ENCODE measurements at regions not wholly inside any gene's neighbourhood (a gene's known extent, or its start where the extent isn't known, plus 50 kb on each side); places are given as distances from the start of the nearest gene placed in this dataset.
"Not testable (repeated sequence)": the region's sequence is repeated elsewhere in the genome, so short reads cannot be mapped to it uniquely, and the experiment has no call there.

DNA sequence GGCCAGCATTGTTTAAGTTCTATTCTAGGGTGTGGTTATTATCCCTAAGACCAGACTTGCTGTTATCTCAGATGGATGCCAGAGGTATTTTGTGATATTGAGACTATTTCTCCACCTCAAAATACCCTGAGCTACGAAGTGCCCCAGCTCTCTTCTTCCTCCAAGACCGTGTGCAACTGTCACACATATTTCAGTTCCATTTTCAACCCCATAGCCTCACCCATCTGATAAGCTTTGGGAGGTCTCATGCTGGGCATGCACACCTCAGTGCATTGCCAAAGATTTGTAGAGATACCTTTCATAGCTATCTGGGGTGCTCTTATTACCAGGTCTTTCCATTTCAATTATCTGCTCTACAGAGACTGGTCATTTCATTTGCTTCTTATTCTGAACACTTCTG lies 815.8 kb upstream of the EYS start:
- Mint-ChIP-seq H3K27me3 (no peaks in the 10 kb centered on the region), H3K9me3 (peaks cover 4% of the 10 kb centered on the region), H3K27ac (no peak overlapping the region), H3K4me3 (no peak overlapping the region), H3K4me1 (no peaks in the 10 kb centered on the region), H3K36me3 (ENCODE audit: low read depth) (no peaks in the 10 kb centered on the region)
- ATAC-seq (replicated peaks): no peak

DNA sequence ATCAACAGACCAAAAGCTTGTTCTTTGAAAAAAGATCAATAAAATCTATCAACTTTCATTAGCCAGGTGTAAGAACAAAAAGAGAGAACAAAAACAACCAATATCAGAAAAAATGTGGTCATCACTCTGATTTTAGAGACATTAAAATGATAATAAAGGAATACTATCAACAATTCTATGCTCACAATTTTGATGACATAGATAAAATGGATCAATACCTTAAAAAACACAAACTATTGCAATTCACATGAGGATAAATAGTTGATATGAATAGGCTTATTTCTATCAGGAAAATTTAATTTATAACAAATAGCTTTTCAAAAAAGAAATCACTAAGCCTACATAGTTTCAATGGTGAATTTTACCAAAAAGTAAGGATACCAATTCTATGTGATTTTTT lies 809.4 kb upstream of the EYS start:
- Mint-ChIP-seq H3K4me1 (no peaks in the 10 kb centered on the region), H3K27me3 (no peaks in the 10 kb centered on the region), H3K27ac (no peak overlapping the region), H3K4me3 (no peak overlapping the region), H3K9me3 (peaks cover 5% of the 10 kb centered on the region), H3K36me3 (ENCODE audit: low read depth) (no peaks in the 10 kb centered on the region)
- ATAC-seq (replicated peaks): no peak

DNA sequence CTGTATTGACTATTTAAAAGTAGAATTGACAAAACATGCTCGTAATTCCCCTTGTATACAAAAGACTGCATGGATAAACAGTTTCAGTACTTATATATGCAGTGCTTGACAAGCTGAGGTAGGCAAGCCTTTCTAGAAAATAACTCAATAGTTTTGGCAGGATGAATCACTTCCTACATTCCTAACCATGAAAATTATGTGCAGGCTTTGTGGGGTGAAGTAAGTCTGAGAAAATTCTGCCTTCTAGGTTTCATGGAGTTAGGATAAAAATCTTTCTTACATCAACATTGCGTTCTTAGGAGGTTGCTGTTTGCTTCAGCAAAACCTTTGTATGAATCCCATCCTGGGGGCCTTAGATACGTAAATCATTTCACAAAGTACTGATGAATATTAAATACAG lies 801.4 kb upstream of the EYS start:
- H3K27ac Mint-ChIP-seq: no peak overlapping the region
- H3K27me3 Mint-ChIP-seq: no peaks in the 10 kb centered on the region
- H3K9me3 Mint-ChIP-seq: peaks cover 10% of the 10 kb centered on the region
- ATAC-seq (replicated peaks): no peak
- no peak overlapping the region for H3K4me3 Mint-ChIP-seq
- no peaks in the 10 kb centered on the region for H3K36me3 Mint-ChIP-seq (ENCODE audit: low read depth)
- no peaks in the 10 kb centered on the region for H3K4me1 Mint-ChIP-seq

DNA sequence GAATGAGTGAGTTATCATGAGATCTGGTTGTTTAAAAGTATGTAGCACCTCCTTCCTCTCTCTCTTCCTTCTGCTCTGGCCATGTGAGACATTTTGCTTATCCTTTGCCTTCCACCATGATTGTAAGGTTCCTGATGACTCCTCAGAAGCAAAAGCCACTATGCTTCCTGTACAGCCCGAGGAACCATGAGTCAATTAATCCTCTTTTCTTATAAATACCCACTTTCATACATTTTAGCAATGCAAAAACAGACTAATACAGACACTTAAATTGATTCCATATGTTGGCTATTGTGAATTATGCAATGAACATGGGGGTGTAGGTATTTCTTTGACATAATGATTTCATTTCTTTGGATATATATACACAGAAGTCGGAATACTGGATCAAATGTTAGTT lies 792.8 kb upstream of the EYS start:
- ATAC-seq (replicated peaks): no peak
- H3K27ac Mint-ChIP-seq: no peak overlapping the region
- peaks cover 7% of the 10 kb centered on the region for H3K9me3 Mint-ChIP-seq
- no peaks in the 10 kb centered on the region for H3K36me3 Mint-ChIP-seq (ENCODE audit: low read depth)
- no peaks in the 10 kb centered on the region for H3K4me1 Mint-ChIP-seq
- no peak overlapping the region for H3K4me3 Mint-ChIP-seq
- H3K27me3 Mint-ChIP-seq: no peaks in the 10 kb centered on the region

DNA sequence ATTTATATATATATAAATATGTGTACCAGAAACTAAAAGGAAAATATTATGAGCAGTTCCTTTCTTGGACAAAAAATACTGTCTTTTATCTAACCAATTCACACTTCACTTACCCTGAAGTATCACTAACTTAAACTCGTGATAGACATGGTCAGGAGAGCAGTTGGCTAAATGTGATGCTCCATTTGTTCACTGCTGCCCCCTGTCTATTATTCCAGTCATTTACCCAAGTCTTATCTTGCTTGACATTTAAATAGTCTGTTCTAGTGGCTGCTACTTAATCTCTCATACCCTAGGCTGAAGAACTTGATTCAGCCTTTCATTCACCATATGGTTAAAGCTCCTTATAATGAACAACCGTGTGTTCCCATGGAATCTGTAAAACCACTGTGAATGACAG lies 789.6 kb upstream of the EYS start:
- Mint-ChIP-seq H3K4me1 (no peaks in the 10 kb centered on the region), H3K27ac (no peak overlapping the region), H3K9me3 (peaks cover 7% of the 10 kb centered on the region), H3K4me3 (no peak overlapping the region), H3K36me3 (ENCODE audit: low read depth) (no peaks in the 10 kb centered on the region), H3K27me3 (no peaks in the 10 kb centered on the region)
- ATAC-seq (replicated peaks): no peak

DNA sequence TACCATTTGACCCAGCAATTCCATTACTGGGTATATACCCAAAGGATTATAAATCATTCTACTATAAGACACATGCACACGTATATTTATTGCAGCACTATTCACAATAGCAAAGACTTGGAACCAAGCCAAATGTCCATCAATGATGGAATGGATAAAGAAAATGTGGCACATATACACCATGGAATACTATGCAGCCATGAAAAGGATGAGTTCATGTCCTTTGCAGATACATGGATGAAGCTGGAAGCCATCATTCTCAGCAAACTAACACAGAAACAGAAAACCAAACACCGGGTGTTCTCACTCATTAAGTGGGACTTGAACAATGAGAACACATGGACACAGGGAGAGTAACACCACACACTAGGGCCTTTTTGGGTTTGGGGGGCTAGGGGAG lies 787.6 kb upstream of the EYS start:
- H3K27me3 Mint-ChIP-seq; H3K27ac Mint-ChIP-seq; H3K4me3 Mint-ChIP-seq; ATAC-seq (replicated peaks); H3K36me3 Mint-ChIP-seq (ENCODE audit: low read depth); H3K4me1 Mint-ChIP-seq: not testable (repeated sequence)
- peaks cover 21% of the 10 kb centered on the region for H3K9me3 Mint-ChIP-seq

DNA sequence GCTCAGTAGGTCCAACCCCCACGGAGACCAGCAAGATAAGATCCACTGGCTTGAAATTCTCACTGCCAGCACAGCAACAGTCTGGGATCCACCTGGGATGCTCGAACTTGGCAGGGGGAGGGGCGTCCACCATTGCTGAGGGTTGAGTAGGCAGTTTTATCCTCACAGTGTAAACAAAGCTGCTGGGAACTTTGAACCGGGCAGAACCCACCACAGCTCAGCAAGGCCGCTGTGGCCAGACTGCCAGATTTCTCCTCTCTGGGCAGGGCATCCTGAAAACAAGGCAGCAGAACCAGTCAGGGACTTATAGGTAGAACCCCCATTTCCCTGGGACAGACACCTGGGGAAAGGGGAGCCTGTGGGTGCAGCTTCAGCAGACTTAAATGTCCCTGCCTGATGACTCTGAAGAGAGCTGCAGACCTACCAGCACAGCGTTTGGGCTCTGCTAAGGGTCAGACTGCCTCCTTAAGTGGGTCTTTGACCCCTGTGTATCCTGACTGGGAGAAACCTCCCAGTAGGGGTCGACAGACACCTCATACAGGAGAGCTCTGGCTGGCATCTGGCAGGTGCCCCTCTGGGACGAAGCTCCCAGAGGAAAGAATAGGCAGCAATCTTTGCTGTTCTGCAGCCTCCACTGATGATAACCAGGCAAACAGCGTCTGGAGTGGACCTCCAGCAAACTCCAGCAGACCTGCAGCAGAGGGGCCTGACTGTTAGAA lies 782.4 kb upstream of the EYS start:
- H3K9me3 Mint-ChIP-seq: peaks cover 18% of the 10 kb centered on the region
- no peak overlapping the region for H3K4me3 Mint-ChIP-seq
- ATAC-seq (replicated peaks): no peak
- H3K36me3 Mint-ChIP-seq (ENCODE audit: low read depth): no peaks in the 10 kb centered on the region
- no peaks in the 10 kb centered on the region for H3K4me1 Mint-ChIP-seq
- H3K27ac Mint-ChIP-seq: no peak overlapping the region
- H3K27me3 Mint-ChIP-seq: no peaks in the 10 kb centered on the region

DNA sequence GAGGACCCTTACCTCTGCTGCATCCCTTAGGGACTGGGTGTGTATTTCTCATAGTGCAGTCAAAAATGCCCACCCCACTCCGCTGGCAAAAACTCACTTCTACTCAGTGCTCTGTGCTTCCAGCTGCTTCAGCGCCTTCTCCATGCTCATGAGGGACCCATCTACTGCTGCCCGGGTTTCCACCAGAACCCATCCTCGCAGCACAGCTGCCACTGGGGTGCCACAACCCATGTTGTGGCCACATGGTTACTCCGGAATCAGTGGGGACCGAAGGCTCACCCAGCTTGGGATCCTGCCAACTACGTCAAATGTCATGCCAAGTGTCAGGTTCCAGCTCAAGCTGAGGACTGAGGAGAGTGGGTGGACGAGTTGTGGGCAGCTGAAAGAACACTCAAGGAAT lies 774.2 kb upstream of the EYS start:
- ATAC-seq (replicated peaks): no peak
- no peak overlapping the region for H3K4me3 Mint-ChIP-seq
- no peaks in the 10 kb centered on the region for H3K4me1 Mint-ChIP-seq
- H3K27me3 Mint-ChIP-seq: no peaks in the 10 kb centered on the region
- peaks cover 4% of the 10 kb centered on the region for H3K9me3 Mint-ChIP-seq
- H3K36me3 Mint-ChIP-seq (ENCODE audit: low read depth): no peaks in the 10 kb centered on the region
- no peak overlapping the region for H3K27ac Mint-ChIP-seq

DNA sequence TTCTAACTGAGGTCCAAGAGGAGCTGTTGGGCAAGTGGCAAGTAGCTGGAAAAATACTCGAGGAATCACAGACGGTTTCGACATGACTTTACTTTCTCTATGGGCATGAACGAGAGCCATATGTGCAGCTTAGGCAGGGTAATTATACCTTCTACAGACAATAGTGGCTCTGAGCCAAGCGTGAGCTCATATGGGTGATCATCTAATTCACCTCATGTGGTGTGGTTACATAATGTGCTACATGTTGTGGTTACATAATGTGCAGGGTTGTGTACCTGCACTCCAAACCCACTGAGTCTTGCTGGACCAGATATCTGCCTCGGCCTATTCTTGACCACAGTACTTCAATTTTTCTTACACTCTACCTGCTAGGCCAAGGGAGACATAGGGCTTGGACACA lies 771.7 kb upstream of the EYS start:
- no peak overlapping the region for H3K27ac Mint-ChIP-seq
- no peaks in the 10 kb centered on the region for H3K4me1 Mint-ChIP-seq
- peaks cover 8% of the 10 kb centered on the region for H3K9me3 Mint-ChIP-seq
- H3K36me3 Mint-ChIP-seq (ENCODE audit: low read depth): no peaks in the 10 kb centered on the region
- ATAC-seq (replicated peaks): no peak
- no peak overlapping the region for H3K4me3 Mint-ChIP-seq
- H3K27me3 Mint-ChIP-seq: no peaks in the 10 kb centered on the region

DNA sequence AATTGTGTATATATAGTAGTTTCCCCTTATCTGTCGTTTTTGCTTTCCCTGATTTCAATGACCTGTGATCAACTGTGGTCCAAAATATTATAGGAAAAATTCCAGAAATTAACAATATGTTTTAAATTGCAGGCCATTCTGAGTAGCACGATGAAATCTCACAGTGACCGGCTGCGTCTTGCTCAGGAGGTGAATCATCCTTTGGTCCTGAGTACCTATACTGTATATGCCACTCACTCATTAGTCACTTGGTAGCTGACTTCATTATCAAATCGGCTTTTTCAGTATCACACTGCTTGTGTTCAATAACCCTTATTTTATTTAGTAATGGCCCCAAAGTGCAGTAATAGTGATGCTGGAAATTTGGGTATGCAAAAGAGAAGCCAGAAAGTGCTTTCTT lies 728.3 kb upstream of the EYS start:
- Mint-ChIP-seq H3K27me3 (no peaks in the 10 kb centered on the region), H3K27ac (no peak overlapping the region), H3K4me3 (no peak overlapping the region), H3K4me1 (no peaks in the 10 kb centered on the region), H3K9me3 (no peaks in the 10 kb centered on the region), H3K36me3 (ENCODE audit: low read depth) (no peaks in the 10 kb centered on the region)
- no peak for ATAC-seq (replicated peaks)

DNA sequence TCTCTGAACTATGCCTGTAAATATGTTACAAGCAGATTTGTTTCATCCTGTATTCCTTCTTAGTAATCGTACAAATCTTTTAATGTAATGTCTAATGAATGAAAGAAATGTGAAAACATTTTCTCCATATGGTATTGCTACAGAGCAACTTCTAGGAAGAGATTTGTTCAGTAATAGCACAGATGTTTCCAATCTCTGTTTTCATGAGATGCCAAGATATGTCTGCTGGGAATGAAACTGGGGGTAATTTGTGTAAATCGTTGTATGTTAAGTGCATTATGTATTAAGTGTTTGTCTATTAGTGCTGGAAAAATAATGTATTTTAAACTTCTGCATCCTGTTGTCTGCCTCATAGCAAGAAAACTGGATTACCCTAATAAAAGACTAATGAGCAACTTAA lies 722.2 kb upstream of the EYS start:
- Mint-ChIP-seq H3K27me3 (no peaks in the 10 kb centered on the region), H3K9me3 (peaks cover 3% of the 10 kb centered on the region), H3K4me3 (no peak overlapping the region), H3K36me3 (ENCODE audit: low read depth) (no peaks in the 10 kb centered on the region), H3K4me1 (no peaks in the 10 kb centered on the region), H3K27ac (no peak overlapping the region)
- ATAC-seq (replicated peaks): no peak

DNA sequence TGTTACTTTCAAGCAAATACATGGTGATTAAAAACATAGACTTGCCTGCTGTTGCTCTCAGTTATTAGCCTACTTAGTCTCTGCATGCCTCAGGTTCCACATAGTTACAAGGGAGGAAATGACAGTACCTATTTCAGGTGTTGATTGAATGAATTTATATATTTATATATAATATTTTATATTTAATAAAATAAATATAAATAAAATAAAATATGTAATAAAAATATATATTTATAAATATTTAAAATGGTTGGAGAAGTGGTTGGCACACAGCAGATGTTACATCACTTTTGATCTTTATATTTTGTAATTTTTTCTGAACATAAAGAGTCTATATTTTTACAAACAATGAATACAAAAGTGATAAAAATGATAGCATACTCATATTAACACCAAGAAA lies 716.0 kb upstream of the EYS start:
- Mint-ChIP-seq H3K27ac (no peak overlapping the region), H3K4me1 (no peaks in the 10 kb centered on the region), H3K9me3 (peaks cover 7% of the 10 kb centered on the region), H3K27me3 (no peaks in the 10 kb centered on the region), H3K4me3 (no peak overlapping the region), H3K36me3 (ENCODE audit: low read depth) (no peaks in the 10 kb centered on the region)
- no peak for ATAC-seq (replicated peaks)

DNA sequence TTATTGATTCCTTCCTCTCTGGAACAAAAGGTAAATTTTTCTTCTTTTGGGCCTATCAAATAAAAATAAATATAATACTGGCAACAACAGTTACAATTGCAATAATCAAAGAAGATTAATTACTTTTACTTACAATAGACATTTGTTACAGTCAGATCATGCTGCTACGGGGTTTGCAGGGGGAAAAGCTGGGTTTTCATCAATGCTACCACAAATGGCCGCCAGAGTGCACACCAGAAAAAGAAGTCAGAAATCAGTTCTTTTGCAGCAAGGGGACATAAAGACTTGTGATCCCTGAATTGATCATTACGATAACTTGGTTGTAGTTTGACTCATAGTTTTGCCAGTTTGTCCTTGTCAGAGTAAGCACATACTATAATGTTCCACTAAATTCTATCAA lies 714.5 kb upstream of the EYS start:
- Mint-ChIP-seq H3K9me3 (peaks cover 11% of the 10 kb centered on the region), H3K36me3 (ENCODE audit: low read depth) (no peaks in the 10 kb centered on the region), H3K4me1 (no peaks in the 10 kb centered on the region), H3K27ac (no peak overlapping the region), H3K27me3 (no peaks in the 10 kb centered on the region), H3K4me3 (no peak overlapping the region)
- ATAC-seq (replicated peaks): no peak

DNA sequence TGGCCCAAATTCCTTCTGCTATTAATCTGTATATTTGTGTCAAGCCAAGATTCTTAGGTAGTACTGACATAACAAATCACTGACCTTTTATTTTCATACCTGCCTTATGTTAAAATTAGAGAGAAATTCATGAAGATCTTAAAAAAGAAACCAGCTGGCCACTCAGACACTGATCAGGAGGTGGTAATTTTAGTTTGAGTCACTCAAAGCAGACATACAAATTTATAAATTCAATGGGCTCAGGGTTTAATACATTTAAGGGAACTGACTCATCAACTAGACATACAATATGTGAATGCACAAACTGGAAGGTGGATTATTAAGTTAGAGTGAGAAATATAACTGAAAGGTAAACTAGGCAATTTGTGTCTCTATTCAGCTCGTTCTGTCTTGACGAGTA lies 711.9 kb upstream of the EYS start:
- no peak overlapping the region for H3K4me3 Mint-ChIP-seq

DNA sequence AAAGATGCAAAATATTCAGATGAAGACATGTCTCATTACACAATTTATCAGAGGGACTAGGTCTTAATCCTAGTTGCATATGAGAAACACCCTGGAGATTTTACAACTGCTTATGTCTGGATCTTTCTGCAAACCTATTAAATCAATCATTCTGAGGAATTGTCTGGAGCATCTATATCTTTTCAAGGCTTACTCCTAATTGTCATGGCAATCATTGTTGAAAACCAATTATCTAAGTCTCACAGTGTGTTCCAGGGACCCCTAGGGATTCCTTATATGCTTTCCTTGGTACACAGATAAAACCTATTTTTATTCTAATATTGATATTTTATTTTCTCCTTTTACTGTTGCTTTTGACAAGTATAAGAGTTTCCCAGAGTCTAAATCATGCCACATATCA lies 696.9 kb upstream of the EYS start:
- ATAC-seq (replicated peaks): no peak
- Mint-ChIP-seq H3K9me3 (no peaks in the 10 kb centered on the region), H3K27ac (no peak overlapping the region), H3K27me3 (no peaks in the 10 kb centered on the region), H3K4me1 (no peaks in the 10 kb centered on the region), H3K4me3 (no peak overlapping the region), H3K36me3 (ENCODE audit: low read depth) (no peaks in the 10 kb centered on the region)

More for the DNA sequence above, 711.9 kb upstream of the EYS start:
- Mint-ChIP-seq H3K27ac (no peak overlapping the region), H3K36me3 (ENCODE audit: low read depth) (no peaks in the 10 kb centered on the region), H3K9me3 (peaks cover 11% of the 10 kb centered on the region), H3K4me1 (no peaks in the 10 kb centered on the region), H3K27me3 (no peaks in the 10 kb centered on the region)
- no peak for ATAC-seq (replicated peaks)

DNA sequence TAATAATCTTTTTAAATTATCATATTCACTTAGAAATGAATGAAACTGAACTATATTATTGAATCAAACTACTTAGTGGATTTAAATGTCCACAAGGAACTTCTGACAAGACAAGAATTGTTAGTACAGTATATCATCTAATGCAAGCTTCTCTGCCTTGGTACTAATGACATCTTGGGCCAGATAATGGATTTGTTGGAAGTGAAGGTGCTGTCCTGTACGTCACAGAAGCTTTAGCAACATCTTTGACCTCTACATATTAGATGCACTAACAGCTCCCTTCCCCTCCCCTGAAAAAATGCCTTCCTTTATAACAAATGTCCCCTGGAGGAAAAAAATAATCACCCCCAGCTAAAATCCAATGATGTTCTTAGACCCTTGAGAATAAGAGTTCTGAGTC lies 695.8 kb upstream of the EYS start:
- no peaks in the 10 kb centered on the region for H3K27me3 Mint-ChIP-seq
- no peak overlapping the region for H3K4me3 Mint-ChIP-seq
- H3K27ac Mint-ChIP-seq: no peak overlapping the region
- no peaks in the 10 kb centered on the region for H3K4me1 Mint-ChIP-seq
- H3K36me3 Mint-ChIP-seq (ENCODE audit: low read depth): no peaks in the 10 kb centered on the region
- H3K9me3 Mint-ChIP-seq: no peaks in the 10 kb centered on the region
- no peak for ATAC-seq (replicated peaks)
